HG02588 (cell line): ENCODE measurements at regions not wholly inside any gene's neighbourhood (a gene's known extent, or its start where the extent isn't known, plus 50 kb on each side); places are given as distances from the start of the nearest gene placed in this dataset.
"Not testable (repeated sequence)": the region's sequence is repeated elsewhere in the genome, so short reads cannot be mapped to it uniquely, and the experiment has no call there.

Experiments
- ATAC-seq: cut with Tn5 transposase; IDR thresholded peaks from one replicate; pipeline ENCODE4 v1.9.1; 2021; ENCODE audit warnings: mild to moderate bottlenecking, moderate library complexity; ENCODE audit not compliant: unreplicated experiment

GRCh38 chr7:153969016-153969415 lies 83.2 kb upstream of the DPP6 start:
- not testable (repeated sequence) for ATAC-seq

GRCh38 chr7:153974603-153975002 lies 77.6 kb upstream of the DPP6 start:
- ATAC-seq = not testable (repeated sequence)

- ATAC-seq = not testable (repeated sequence)
Observed at GRCh38 chr7:153976745-153977144, 75.5 kb upstream of the DPP6 start.

GRCh38 chr7:153983186-153983585 lies 69.0 kb upstream of the DPP6 start:
- ATAC-seq = not testable (repeated sequence)

- ATAC-seq = not testable (repeated sequence)
Observed at GRCh38 chr7:153989066-153989627, 63.1 kb upstream of the DPP6 start.

GRCh38 chr7:153989742-153990425 lies 62.3 kb upstream of the DPP6 start:
- not testable (repeated sequence) for ATAC-seq

GRCh38 chr7:153991471-153991870 lies 60.7 kb upstream of the DPP6 start:
- not testable (repeated sequence) for ATAC-seq

GRCh38 chr7:153993402-153993801 lies 58.8 kb upstream of the DPP6 start:
- not testable (repeated sequence) for ATAC-seq

- ATAC-seq = not testable (repeated sequence)
Observed at GRCh38 chr7:153998896-153999295, 53.3 kb upstream of the DPP6 start.
